ENCODE measurements at regions not wholly inside any gene's neighbourhood (a gene's known extent, or its start where the extent isn't known, plus 50 kb on each side); places are given as distances from the start of the nearest gene placed in this dataset.

DNA sequence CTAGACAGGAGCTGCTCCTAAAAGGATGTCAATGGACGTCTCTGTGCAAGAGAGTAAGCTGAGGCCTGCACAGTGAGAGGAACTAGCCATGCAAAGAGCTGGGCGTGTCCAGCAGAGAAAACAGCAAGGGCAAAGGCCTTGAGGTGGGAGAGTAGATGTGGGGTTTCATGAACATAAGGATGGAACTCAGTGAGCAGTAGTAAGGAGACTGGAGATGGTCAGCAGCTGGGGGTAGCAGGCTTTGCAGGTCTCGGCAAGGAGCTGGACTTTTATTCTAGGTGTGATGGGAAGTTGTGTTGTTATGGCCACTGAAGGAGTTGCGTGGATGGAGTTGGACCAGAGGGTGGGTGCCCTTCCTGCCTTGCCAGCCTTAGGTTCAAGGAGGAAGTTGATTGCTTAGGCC lies 90.7 kb upstream of the SIRPA start:
- no peak for TF ChIP-seq POLR2A (IDR thresholded peaks at IDR 0.05)
- TF ChIP-seq, protein P1, sequence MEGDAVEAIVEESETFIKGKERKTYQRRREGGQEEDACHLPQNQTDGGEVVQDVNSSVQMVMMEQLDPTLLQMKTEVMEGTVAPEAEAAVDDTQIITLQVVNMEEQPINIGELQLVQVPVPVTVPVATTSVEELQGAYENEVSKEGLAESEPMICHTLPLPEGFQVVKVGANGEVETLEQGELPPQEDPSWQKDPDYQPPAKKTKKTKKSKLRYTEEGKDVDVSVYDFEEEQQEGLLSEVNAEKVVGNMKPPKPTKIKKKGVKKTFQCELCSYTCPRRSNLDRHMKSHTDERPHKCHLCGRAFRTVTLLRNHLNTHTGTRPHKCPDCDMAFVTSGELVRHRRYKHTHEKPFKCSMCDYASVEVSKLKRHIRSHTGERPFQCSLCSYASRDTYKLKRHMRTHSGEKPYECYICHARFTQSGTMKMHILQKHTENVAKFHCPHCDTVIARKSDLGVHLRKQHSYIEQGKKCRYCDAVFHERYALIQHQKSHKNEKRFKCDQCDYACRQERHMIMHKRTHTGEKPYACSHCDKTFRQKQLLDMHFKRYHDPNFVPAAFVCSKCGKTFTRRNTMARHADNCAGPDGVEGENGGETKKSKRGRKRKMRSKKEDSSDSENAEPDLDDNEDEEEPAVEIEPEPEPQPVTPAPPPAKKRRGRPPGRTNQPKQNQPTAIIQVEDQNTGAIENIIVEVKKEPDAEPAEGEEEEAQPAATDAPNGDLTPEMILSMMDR (IDR thresholded peaks at IDR 0.05), result no peak
- TF ChIP-seq POLR2AphosphoS5 (IDR thresholded peaks at IDR 0.05), result no peak
